ENCODE measurements at regions not wholly inside any gene's neighbourhood (a gene's known extent, or its start where the extent isn't known, plus 50 kb on each side); places are given as distances from the start of the nearest gene placed in this dataset.

DNA sequence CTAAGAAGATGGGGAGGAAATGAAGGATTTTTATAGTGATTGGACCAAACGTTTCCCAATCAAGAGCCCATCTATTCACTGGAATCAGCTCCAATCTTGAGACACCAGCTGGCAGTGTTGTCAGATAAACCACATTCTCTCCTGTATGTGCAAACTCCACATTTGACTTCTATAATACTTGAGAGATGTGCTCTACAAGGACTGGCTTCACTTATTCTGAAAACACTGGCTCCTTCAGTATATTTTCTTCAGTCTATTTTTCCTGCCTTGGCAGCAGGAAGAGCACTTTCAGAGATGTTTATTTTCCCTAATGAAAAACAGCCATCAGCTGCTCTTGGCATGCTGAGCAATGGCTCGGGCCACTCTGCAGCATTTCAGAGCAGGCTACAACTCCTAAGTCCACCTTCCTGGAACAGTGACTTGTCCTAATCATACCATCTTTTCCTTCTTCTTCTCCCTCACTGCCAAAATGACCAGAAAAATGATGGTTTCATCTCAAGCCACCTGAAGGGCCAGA, 96.9 kb upstream of the FSTL4 start:
- no peak for TF ChIP-seq CTCF (conservative IDR thresholded peaks at IDR 0.05)
- no peak overlapping the region for H3K27ac ChIP-seq (ENCODE audit: insufficient read length, low read depth, low read length)
- H3T11ph ChIP-seq (ENCODE audit: low read length): no peak overlapping the region
- H2BK20ac ChIP-seq (ENCODE audit: low read depth, low read length, poor library complexity, severe bottlenecking): no peak overlapping the region
- H3K27me3 ChIP-seq (ENCODE audit: insufficient read depth, low read length): no peaks in the 10 kb centered on the region
- no peak overlapping the region for H3K18ac ChIP-seq (ENCODE audit: insufficient read length, low read depth, low read length)
- H3K14ac ChIP-seq (ENCODE audit: insufficient read depth, low read length): no peak overlapping the region
- no peaks in the 10 kb centered on the region for H3K79me2 ChIP-seq (ENCODE audit: insufficient read depth, low read length)
- no peaks in the 10 kb centered on the region for H3K79me1 ChIP-seq (ENCODE audit: insufficient read depth, low read depth, low read length, poor library complexity, severe bottlenecking)
- no peak overlapping the region for H3K4ac ChIP-seq (ENCODE audit: low read depth, low read length)
- H3K23me2 ChIP-seq (ENCODE audit: insufficient read length, low read depth, low read length, poor library complexity, severe bottlenecking): no peaks in the 10 kb centered on the region
- H3K56ac ChIP-seq (ENCODE audit: insufficient read length, low read depth, low read length): no peak overlapping the region
- no peak overlapping the region for H2BK5ac ChIP-seq (ENCODE audit: insufficient read length, low read length)
- WGBS (ENCODE audit: extremely low coverage, insufficient read length, low lambda C conversion rate): no CpG with 5 or more reads among the region's 2 CpGs
- no peak overlapping the region for H3K4me2 ChIP-seq (ENCODE audit: insufficient read depth, insufficient read length, low read length)
- Mint-ChIP-seq H3K27ac (no peak overlapping the region), H3K27me3 (ENCODE audit: low read depth) (peaks cover 9% of the 10 kb centered on the region), H3K4me3 (no peak overlapping the region), H3K9me3 (no peaks in the 10 kb centered on the region), H3K4me1 (no peaks in the 10 kb centered on the region), H3K36me3 (ENCODE audit: insufficient read depth in 1 of 3, low read depth in 3 of 3) (no peaks in the 10 kb centered on the region)
- no peaks in the 10 kb centered on the region for H4K20me1 ChIP-seq (ENCODE audit: control insufficient read depth, insufficient read depth, insufficient read length)
- H2AK5ac ChIP-seq (ENCODE audit: insufficient read length, low read length): no peak overlapping the region
- H3K9ac ChIP-seq (ENCODE audit: extremely low read depth, insufficient read length, low read length): no peak overlapping the region
- H2AFZ ChIP-seq (ENCODE audit: low read length): no peak overlapping the region
- H3K4me1 ChIP-seq (ENCODE audit: insufficient read depth, low read length): no peaks in the 10 kb centered on the region
- H4K91ac ChIP-seq (ENCODE audit: insufficient read length, low read depth, low read length): no peak overlapping the region
- no peak overlapping the region for H4K8ac ChIP-seq (replicated peaks; ENCODE audit: insufficient read length, low read depth, low read length)
- no peak overlapping the region for H4K5ac ChIP-seq (ENCODE audit: insufficient read length, low read depth, low read length)
- H2BK12ac ChIP-seq (ENCODE audit: insufficient read length, low read depth, low read length): no peak overlapping the region
- H3K23ac ChIP-seq (ENCODE audit: insufficient read length, low read depth, low read length): no peak overlapping the region
- H2BK120ac ChIP-seq (ENCODE audit: low read depth, low read length, poor library complexity, severe bottlenecking): no peak overlapping the region
- DNase-seq: no peak
- no peaks in the 10 kb centered on the region for H3K9me3 ChIP-seq (ENCODE audit: control insufficient read depth, low read depth, low read length)
- no peak overlapping the region for H2BK15ac ChIP-seq (ENCODE audit: low read depth, low read length)
